GM23248 (cell line): ENCODE measurements at regions not wholly inside any gene's neighbourhood (a gene's known extent, or its start where the extent isn't known, plus 50 kb on each side); places are given as distances from the start of the nearest gene placed in this dataset.

Experiments used
- DNase-seq: peaks from one replicate; pipeline ENCODE4 v3.0.0-alpha.2; 2015
- H2AFZ ChIP-seq: fragments of 200-600 bp; sonication (generic); 2 replicates; pipeline ENCODE4 v1.6.1; 2016; ENCODE audit warnings: antibody characterized with exemption
- H3F3A ChIP-seq: fragments of 200-600 bp; sonication (generic); 2 replicates; pipeline ENCODE4 v1.6.1; 2016; ENCODE audit warnings: mild to moderate bottlenecking, antibody characterized with exemption, mixed run types; ENCODE audit not compliant: insufficient read depth
- H3K27ac ChIP-seq: fragments of 200-600 bp; sonication (generic); 2 replicates; pipeline ENCODE4 v1.5.1; 2016; ENCODE audit warnings: mild to moderate bottlenecking
- H3K27me3 ChIP-seq: fragments of 200-600 bp; sonication (generic); replicated peaks from 2 replicates; pipeline ENCODE4 v1.6.1; 2016; ENCODE audit warnings: mild to moderate bottlenecking; ENCODE audit not compliant: insufficient read depth
- H3K36me3 ChIP-seq: fragments of 200-600 bp; sonication (generic); 2 replicates; pipeline ENCODE4 v1.6.1; 2016; ENCODE audit warnings: low read depth, mild to moderate bottlenecking
- H3K4me1 ChIP-seq: fragments of 200-600 bp; sonication (generic); 2 replicates; pipeline ENCODE4 v1.6.1; 2016; ENCODE audit warnings: mild to moderate bottlenecking; ENCODE audit not compliant: insufficient read depth
- H3K4me2 ChIP-seq: fragments of 200-600 bp; sonication (generic); one replicate; pipeline ENCODE4 v1.6.1; 2016; ENCODE audit warnings: mild to moderate bottlenecking; ENCODE audit not compliant: unreplicated experiment
- H3K4me3 ChIP-seq: fragments of 200-600 bp; sonication (generic); 2 replicates; pipeline ENCODE4 v1.5.1; 2016; ENCODE audit warnings: mild to moderate bottlenecking
- H3K79me2 ChIP-seq: fragments of 200-600 bp; sonication (generic); 2 replicates; pipeline ENCODE4 v1.6.1; 2016; ENCODE audit warnings: mild to moderate bottlenecking; ENCODE audit not compliant: insufficient read depth
- H3K9ac ChIP-seq: fragments of 200-600 bp; sonication (generic); 2 replicates; pipeline ENCODE4 v1.6.1; 2016; ENCODE audit warnings: mild to moderate bottlenecking
- H3K9me2 ChIP-seq: fragments of 200-600 bp; sonication (generic); 2 replicates; pipeline ENCODE4 v1.6.1; 2016; ENCODE audit warnings: mixed run types, mild to moderate bottlenecking, moderate library complexity; ENCODE audit not compliant: insufficient read depth
- H3K9me3 ChIP-seq: fragments of 200-600 bp; sonication (generic); one replicate; pipeline ENCODE4 v1.6.1; 2017; ENCODE audit warnings: low read depth
- H4K20me1 ChIP-seq: fragments of 200-600 bp; sonication (generic); 2 replicates; pipeline ENCODE4 v1.6.0; 2016; ENCODE audit not compliant: insufficient read depth
- EZH2 ChIP-seq: fragments of 200-600 bp; sonication (generic); IDR thresholded peaks from 2 replicates; pipeline ENCODE4 v1.6.1; 2018; ENCODE audit warnings: antibody characterized with exemption, mild to moderate bottlenecking; ENCODE audit not compliant: insufficient read depth, poor library complexity, severe bottlenecking
- EZH2phosphoT487 ChIP-seq: fragments of 200-600 bp; sonication (generic); IDR thresholded peaks from 2 replicates; pipeline ENCODE4 v1.6.1; 2018; ENCODE audit warnings: antibody characterized with exemption, moderate library complexity, mild to moderate bottlenecking, low read depth; ENCODE audit not compliant: insufficient read depth
- WGBS, 2 experiments: methylation state at CpG; one replicate each; pipeline ENCODE4 v1.1.6; 2015 to 2017; ENCODE audit warnings: low lambda C conversion rate in 2 of 2, low coverage in 1 of 2; ENCODE audit errors: missing lambda C conversion rate in 2 of 2; 5-methylcytosine and 5-hydroxymethylcytosine counted together
- in situ Hi-C: fragments of 300-500 bp; cut with MboI; formaldehyde crosslinking; loops from 2 replicates; pipeline ENCODE4 v1.15.0; 2020

DNA sequence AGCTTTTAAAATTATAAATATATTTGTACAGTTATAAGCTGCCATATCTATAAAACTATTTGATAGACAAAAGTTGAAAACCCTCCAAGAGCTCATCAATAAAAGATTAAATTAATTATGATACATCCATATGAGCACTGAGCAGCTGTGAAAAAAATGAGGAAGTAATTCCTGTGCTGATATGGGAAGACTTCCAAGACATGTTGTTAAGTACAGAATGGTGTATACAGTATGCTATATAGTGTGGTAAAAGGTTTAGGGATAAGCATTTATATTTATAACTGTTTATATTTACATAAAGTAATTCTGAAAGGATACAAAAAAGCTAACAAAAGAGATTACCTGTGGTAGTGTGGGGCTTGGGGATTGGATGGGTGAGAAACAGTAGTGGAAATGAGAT, 92.8 kb upstream of the BMP2K start:
- H3K9me3 ChIP-seq: no peaks in the 10 kb centered on the region
- H3K9me2 ChIP-seq: no peaks in the 10 kb centered on the region
- TF ChIP-seq EZH2phosphoT487: no peak
- no peak for TF ChIP-seq EZH2
- H3K27ac ChIP-seq: no peak overlapping the region
- no peak overlapping the region for H3K4me3 ChIP-seq
- no peak overlapping the region for H3K4me2 ChIP-seq
- peaks cover 6% of the 10 kb centered on the region; the same call in 1 of the 2 replicates for H3F3A ChIP-seq
- peaks cover 14% of the 10 kb centered on the region for H3K4me1 ChIP-seq
- DNase-seq: no peak
- H3K79me2 ChIP-seq: no peaks in the 10 kb centered on the region
- no peaks in the 10 kb centered on the region for H3K27me3 ChIP-seq
- no peak overlapping the region for H2AFZ ChIP-seq
- in situ Hi-C loops: no loop called here
- H4K20me1 ChIP-seq: no peaks in the 10 kb centered on the region
- H3K9ac ChIP-seq: no peak overlapping the region
- H3K36me3 ChIP-seq: no peaks in the 10 kb centered on the region

DNA sequence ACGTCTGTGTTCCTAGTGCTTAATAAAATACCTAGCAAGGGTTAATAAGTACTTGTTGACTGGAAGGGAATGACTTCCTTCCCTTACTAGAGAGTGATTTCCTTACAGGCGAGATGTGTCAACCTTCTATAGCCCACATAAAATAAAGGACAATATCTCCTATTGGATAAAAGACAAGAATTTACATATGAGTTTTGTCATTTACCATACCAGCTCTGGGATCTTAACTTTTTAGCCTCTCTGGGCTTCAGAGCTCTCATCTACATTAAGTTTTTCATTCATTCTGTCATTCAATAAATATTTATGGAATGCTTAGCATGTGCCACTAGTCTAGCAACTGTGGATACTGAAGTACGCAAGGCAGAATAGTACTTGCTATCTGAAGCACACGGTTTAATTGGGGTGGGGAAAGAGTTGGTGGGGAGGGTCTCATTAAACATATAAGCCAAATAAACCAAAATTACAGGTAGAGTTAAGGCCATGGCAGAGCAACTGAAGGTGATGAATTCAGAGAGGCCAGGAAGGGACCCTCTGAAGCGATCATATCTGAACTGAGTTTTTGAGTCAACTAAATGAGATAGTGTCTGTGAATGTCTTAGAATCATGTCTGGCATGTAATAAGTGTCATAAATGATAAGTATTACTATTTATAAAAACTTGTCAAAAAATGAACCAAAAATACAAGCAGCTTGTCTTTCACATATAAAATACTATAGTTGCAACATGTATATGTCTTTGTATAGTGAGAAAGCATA, 91.6 kb upstream of the BMP2K start:
- in situ Hi-C loops: no loop called here
- Histone ChIP-seq H3K36me3 (no peaks in the 10 kb centered on the region), H3K4me3 (no peak overlapping the region), H3F3A (peaks cover 14% of the 10 kb centered on the region; the same call in 1 of the 2 replicates), H2AFZ (peak overlapping the region; percentile 29; the same call in 1 of the 2 replicates), H4K20me1 (no peaks in the 10 kb centered on the region), H3K27ac (no peak overlapping the region), H3K4me1 (peaks cover 21% of the 10 kb centered on the region), H3K9me2 (no peaks in the 10 kb centered on the region), H3K27me3 (no peaks in the 10 kb centered on the region), H3K4me2 (no peak overlapping the region), H3K9me3 (no peaks in the 10 kb centered on the region), H3K79me2 (no peaks in the 10 kb centered on the region), H3K9ac (no peak overlapping the region)
- DNase-seq: no peak
- WGBS, 2 experiments: 74 to 78% methylated on average over 5 of the region's 5 CpGs
- TF ChIP-seq EZH2 (no peak), EZH2phosphoT487 (no peak)

DNA sequence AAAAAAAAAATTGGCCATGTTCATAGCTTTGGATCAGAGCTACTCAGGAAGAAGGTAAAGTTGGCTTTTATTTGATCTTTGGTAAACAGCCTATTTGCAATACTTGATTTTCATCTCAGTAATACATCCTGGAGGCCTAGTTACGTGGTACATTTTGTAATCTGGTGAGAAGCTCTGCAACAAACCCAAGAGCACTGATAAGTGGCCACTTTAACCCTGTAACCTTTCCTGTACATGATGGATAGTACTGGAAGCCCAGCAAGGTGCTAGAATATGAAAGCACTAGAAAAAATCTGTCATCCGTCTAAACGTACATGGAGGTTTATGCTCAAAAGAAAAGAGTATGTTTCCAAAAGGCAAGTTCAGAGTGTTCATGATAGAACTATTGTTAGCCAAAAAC, 88.3 kb upstream of the BMP2K start:
- no peaks in the 10 kb centered on the region for H3K9me3 ChIP-seq
- no peaks in the 10 kb centered on the region for H4K20me1 ChIP-seq
- H3K4me2 ChIP-seq: peak overlapping the region; percentile 0
- in situ Hi-C loops: no loop called here
- no peak overlapping the region for H3K27ac ChIP-seq
- H3K36me3 ChIP-seq: no peaks in the 10 kb centered on the region
- peaks cover 14% of the 10 kb centered on the region for H3F3A ChIP-seq
- H3K4me1 ChIP-seq: peaks cover 32% of the 10 kb centered on the region
- WGBS, 2 experiments: 71 to 73% methylated on average over 3 of the region's 3 CpGs
- no peak for TF ChIP-seq EZH2
- TF ChIP-seq EZH2phosphoT487: no peak
- no peak overlapping the region for H3K9ac ChIP-seq
- no peaks in the 10 kb centered on the region for H3K27me3 ChIP-seq
- no peaks in the 10 kb centered on the region for H3K79me2 ChIP-seq
- no peaks in the 10 kb centered on the region for H3K9me2 ChIP-seq
- no peak for DNase-seq
- no peak overlapping the region for H3K4me3 ChIP-seq
- no peak overlapping the region for H2AFZ ChIP-seq

DNA sequence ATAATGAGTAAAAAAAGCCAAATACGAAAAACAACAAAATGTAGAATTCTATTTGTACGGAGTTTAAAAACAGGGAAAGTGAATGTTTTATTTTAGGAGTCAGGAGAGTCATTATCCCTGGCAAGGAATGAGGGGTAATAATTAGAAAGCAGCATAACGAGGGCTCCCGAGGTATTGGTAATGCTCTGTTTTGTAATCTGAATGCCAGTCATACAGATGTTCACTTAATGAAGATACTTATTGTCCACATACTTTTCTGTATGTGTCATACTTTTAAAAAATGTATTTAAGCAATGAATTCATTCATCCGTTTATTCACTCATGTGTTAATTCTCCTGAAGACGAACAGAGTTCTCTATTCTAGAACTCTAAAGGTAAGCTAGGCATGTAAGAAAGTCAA, 87.8 kb upstream of the BMP2K start:
- no peaks in the 10 kb centered on the region for H3K9me2 ChIP-seq
- H3K4me3 ChIP-seq: no peak overlapping the region
- no peaks in the 10 kb centered on the region for H4K20me1 ChIP-seq
- 32 to 33% methylated on average over 6 of the region's 6 CpGs for WGBS, 2 experiments
- H3K4me1 ChIP-seq: peaks cover 33% of the 10 kb centered on the region
- no peaks in the 10 kb centered on the region for H3K27me3 ChIP-seq
- H2AFZ ChIP-seq: no peak overlapping the region
- no peak overlapping the region for H3K9ac ChIP-seq
- peak overlapping the region; percentile 0 for H3K4me2 ChIP-seq
- peaks cover 16% of the 10 kb centered on the region for H3F3A ChIP-seq
- H3K27ac ChIP-seq: no peak overlapping the region
- no peaks in the 10 kb centered on the region for H3K79me2 ChIP-seq
- TF ChIP-seq EZH2phosphoT487 (no peak), EZH2 (no peak)
- no peaks in the 10 kb centered on the region for H3K36me3 ChIP-seq
- in situ Hi-C loops: no loop called here
- DNase-seq: peak; percentile 47
- no peaks in the 10 kb centered on the region for H3K9me3 ChIP-seq

DNA sequence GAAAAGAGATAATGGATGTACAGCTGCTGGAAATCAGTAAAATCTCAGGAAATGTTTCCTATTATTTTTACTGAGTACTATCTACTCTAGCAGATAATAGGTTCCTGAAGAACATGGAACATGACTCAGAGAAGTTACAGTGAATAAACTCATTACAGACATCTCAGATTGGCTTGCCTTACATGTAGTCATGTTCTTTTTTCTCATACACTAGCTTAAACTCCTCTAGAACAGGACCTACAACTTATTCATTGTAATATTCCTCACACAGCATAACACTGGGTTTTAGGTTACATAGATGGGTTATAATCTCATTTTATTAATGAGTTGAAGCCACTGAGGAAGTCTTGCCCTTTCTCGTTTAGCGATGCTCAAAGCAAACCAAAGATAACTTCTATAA, 86.9 kb upstream of the BMP2K start:
- no peak overlapping the region for H2AFZ ChIP-seq
- peaks cover 38% of the 10 kb centered on the region for H3K4me1 ChIP-seq
- H3K4me3 ChIP-seq: no peak overlapping the region
- no peak overlapping the region for H3K27ac ChIP-seq
- H4K20me1 ChIP-seq: no peaks in the 10 kb centered on the region
- peaks cover 23% of the 10 kb centered on the region for H3F3A ChIP-seq
- no peak overlapping the region for H3K4me2 ChIP-seq
- no peak for TF ChIP-seq EZH2
- TF ChIP-seq EZH2phosphoT487: no peak
- no peaks in the 10 kb centered on the region for H3K9me3 ChIP-seq
- 98% methylated on average over 2 of the region's 2 CpGs for WGBS, 2 experiments
- no peaks in the 10 kb centered on the region for H3K36me3 ChIP-seq
- H3K9ac ChIP-seq: no peak overlapping the region
- DNase-seq: peak; percentile 61
- no peaks in the 10 kb centered on the region for H3K27me3 ChIP-seq
- no peaks in the 10 kb centered on the region for H3K9me2 ChIP-seq
- H3K79me2 ChIP-seq: no peaks in the 10 kb centered on the region
- in situ Hi-C loops: no loop called here
